AG08396 (cell line): ENCODE measurements at regions not wholly inside any gene's neighbourhood (a gene's known extent, or its start where the extent isn't known, plus 50 kb on each side); places are given as distances from the start of the nearest gene placed in this dataset.

ENCODE experiments used
- DNase-seq: peaks from one replicate; pipeline ENCODE4 v3.0.0; 2012; ENCODE audit warnings: low spot score, mixed read lengths

DNA sequence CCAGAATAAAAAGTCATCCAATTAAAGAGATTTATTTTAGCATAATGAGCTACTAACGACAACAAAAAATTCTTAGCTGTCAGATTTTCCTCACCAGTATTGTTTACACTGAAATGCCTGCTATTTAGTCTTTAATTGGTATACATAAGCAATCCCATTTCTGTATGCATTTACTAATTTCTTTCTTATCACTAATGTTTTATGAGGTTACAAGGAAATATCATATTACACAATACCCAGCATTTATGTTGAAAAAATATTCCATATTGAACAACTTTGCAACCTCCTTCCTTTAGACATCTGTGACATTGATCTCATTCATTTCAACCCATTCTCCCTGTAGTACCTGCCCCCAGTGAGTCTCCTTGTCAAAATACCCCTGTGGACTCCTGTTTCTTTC is 135.4 kb downstream of the SLITRK6 start:
- no peak for DNase-seq

DNA sequence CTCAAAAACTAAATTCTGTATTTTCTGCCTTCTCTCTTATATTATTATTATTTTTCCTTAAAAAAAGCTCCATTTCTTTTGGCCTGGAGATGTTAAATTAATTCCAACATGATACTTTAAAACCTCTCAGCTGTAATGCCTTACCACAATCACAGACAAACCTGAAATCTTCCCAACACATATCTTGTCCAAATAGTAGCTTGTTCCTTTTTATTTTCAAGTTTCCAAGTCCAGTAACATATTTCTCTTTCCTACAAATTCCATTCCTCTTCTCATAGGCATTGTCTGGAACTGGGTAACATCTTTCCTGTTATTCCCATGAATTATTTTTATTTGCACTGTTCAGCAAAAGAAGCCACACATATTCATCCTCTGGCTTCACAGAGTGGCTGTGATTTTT is 137.0 kb downstream of the SLITRK6 start:
- no peak for DNase-seq

DNA sequence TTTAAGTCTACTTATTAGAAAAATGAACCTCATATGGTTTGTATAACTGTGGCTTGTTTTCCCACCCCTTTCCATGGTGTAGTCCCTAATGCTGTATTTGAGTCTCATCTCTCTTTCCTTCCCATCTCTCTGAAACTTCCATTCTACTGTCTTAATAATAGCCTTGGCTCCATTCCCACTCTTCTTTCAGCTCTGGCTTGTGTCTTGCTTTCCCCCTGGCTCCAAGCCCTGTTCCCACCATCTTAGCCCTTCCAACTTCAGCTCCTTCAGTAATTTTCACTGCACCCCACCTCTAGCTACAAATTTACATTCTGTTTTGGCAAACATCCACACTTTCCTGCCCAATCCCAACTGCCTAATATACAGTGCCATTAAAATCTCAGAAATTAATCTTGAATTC is 137.5 kb downstream of the SLITRK6 start:
- DNase-seq, result no peak

DNA sequence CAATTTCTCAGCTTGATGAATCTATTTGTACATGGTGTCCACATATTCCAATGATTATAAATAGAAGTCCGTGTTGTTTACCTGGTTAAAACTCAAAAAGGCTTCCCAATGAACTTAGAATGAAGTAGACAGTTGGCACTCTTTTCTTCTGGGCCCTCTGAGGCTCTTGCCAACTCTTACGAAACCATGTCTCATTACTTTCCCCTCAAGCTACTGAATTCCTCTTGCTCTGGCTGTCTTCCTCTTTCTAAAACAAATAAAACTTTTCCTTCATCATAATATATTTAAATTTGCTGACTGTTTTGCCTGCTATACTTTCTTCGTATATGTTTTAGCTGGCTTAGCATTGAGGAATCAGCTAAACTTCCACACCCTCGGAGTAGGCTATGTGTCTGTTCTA is 139.7 kb downstream of the SLITRK6 start:
- DNase-seq, result peak; percentile 6

GRCh38 chr13:85657942-85658341 is 141.3 kb downstream of the SLITRK6 start:
- no peak for DNase-seq

DNA sequence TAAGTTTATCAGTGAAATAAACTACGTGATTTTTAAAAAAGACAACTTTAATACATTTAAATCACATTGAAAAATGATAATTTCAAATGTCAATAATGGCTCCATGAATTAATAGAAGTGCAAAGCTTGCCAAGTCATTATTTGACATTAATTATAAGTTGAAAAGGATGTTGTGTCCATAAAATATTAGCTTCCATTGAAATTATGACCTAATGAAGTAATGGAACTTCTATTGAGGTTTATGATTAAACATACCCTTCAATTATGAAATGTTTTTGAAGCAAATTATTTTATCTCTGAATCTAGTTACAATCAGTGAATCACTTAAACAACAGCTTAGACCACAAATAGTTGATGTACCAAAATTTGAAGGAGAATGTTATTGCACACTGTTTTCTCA is 144.2 kb downstream of the SLITRK6 start:
- no peak for DNase-seq

GRCh38 chr13:85654227-85654626 is 145.0 kb downstream of the SLITRK6 start:
- DNase-seq, result no peak

- no peak for DNase-seq
Measured at GRCh38 chr13:85653681-85654080, 145.5 kb downstream of the SLITRK6 start.

GRCh38 chr13:85652491-85652890 is 146.7 kb downstream of the SLITRK6 start:
- DNase-seq, result no peak

DNA sequence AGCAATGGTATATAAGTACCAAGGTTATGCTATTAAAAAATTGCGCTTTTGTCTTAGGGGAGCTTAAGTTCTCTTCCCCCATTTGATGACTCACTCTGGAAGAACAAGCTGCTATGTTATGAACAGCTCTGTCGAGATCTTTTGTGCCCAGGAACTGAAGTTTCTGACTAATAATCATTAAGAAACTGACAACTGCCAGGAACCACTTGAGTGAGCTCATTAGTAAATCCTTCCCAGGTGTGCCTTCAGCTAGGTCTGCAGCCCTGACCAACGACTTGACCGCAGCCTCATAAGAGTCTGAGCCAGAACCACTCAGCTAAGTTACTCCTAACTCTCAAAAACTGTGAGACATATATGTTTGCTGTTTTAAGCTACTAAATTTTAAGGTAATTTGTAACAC is 147.8 kb downstream of the SLITRK6 start:
- no peak for DNase-seq

GRCh38 chr13:85650613-85651012 is 148.6 kb downstream of the SLITRK6 start:
- DNase-seq, result no peak

GRCh38 chr13:85640727-85641126 is 158.5 kb downstream of the SLITRK6 start:
- DNase-seq, result no peak

GRCh38 chr13:85638815-85639393 is 160.3 kb downstream of the SLITRK6 start:
- no peak for DNase-seq

- DNase-seq, result no peak
Measured at GRCh38 chr13:85638265-85638664, 161.0 kb downstream of the SLITRK6 start.

DNA sequence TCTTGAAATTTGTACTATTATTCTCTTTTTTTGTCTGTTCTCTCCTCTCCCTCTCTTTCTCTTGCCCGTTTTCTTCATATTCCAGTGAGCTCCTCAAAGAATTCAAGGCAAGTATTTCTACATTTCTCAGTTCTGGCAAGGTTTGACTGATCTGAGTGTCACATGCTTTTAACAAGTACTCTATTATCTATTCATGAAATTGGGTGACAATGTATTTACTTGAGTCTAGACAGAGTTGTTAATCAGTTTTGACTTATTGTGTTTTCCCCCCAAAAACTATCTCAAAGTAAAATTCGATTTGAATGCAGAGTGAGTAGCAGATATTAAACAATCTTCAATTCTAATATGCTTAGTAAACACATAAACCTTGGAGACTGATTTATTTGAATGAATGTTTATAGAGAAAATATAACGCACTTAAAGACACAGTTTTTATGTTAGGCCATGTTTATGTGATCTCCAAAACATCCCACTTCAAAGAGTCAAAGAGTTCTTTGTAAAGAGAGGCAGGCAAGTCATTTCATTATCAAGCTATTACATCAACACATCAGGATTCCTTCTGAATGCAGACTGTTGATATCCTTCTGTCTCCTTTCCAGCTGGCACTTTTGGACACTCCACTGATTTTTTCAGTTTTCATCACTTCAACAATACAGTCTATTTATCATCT is 166.6 kb downstream of the SLITRK6 start:
- DNase-seq, result no peak

DNA sequence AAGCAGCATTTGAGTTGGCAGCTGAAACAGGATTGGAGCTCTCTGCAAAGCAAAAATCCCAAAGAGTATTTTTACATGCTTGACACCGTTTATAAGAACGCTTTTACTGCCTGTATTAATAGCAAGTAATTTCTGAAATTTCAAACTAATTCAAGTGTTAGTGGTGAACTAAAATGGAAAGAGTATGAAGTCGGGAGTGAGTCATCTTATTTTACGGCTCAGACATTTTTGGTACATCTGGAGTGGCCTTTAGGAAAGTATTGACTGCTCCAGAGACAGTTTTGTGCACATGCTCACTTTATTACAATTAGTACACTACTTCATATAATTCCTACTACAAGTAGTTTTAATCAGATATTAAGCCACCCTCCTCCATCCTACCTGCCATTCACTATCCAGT is 167.4 kb downstream of the SLITRK6 start:
- no peak for DNase-seq

DNA sequence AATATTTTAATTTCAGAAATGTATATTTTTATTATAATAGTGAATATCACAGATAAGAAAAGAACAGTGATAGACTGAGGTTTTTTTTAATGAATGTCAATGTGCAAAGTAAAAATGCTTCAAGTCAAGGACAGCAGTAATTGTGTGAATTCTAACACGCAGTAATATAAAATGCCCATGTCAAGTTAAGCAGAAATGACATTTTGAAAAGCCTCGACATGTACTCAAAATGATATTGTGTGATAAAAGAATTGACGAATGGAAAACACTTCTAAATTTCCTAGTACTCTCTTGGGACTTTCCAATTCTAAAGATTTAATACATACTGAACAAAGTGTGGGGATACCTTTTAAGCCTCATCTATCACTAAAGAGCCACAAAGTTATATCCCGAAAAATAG is 172.6 kb downstream of the SLITRK6 start:
- no peak for DNase-seq

- no peak for DNase-seq
Measured at GRCh38 chr13:85619321-85619720, 179.9 kb downstream of the SLITRK6 start.

DNA sequence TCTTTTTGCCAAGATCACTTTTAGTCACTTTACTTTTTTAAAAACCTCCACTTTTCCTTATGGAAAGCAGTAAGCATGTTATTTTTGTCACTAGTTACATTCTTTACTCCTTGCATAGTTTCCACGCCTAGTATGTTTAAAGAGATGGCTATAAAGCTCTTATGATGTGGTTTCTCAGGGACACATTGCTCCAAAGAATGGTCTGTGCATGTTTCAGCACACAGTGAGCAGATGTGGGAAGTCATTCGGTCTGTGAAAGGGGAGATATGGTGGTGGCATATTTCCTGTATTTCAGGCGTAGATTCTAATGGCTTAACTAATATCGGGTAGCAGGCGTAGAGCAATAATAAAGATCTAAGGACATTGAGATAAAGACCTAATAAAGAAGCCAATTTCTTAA is 180.7 kb downstream of the SLITRK6 start:
- DNase-seq, result no peak

- no peak for DNase-seq
Measured at GRCh38 chr13:85616275-85616674, 182.9 kb downstream of the SLITRK6 start.

DNA sequence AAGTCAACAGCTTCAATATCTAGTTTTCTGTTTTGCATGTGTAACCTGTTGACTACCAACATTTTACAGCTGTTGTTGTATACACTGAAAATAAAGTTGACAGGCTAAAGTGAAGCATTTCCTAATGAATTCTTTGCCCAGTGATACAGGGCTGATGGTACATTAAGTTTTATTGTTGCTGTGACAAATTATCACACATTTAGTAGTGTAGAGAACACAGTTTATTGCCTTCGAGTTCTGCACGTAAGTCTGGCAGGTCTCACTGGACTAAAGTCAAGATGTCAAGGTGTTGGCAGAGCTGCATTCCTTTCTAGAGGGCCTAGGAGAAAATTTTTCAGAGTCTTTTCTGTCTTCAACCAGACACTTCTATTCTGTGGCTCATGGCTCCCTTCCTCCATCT is 184.2 kb downstream of the SLITRK6 start:
- no peak for DNase-seq

GRCh38 chr13:85610024-85610423 is 189.2 kb downstream of the SLITRK6 start:
- no peak for DNase-seq

GRCh38 chr13:85608255-85608829 is 190.9 kb downstream of the SLITRK6 start:
- DNase-seq, result no peak

DNA sequence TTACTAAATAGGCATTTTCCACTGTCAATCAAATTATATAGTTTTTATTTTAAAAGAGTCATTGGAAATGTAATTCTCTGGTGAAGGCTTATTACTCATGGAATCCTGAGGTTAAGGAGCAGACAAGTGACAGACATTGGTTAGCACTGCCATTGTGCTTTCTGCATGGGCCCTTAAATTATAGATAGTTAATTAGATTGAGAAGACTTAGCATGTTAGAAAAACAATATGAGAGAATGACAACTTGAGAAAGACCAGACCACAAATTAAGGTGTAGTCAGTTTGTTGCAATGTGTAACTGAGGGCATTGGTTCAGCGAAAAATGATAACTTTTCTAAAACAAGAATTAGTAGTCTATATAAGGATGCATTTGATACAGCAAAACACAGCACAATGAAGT is 195.5 kb downstream of the SLITRK6 start:
- no peak for DNase-seq
